MCF 10A (cell line): ENCODE measurements at regions not wholly inside any gene's neighbourhood (a gene's known extent, or its start where the extent isn't known, plus 50 kb on each side); places are given as distances from the start of the nearest gene placed in this dataset.

Source experiments
- BruUV-seq: library from RNA; stranded (reverse); fragments of 400-500 nt; replicated peaks from 2 replicates; lab custom pipeline; 2021; lab: Mats Ljungman, UMichigan
- CTCF ChIA-PET: fragments of 300-600 bp; sonication (Branson Sonifier 250); formaldehyde crosslinking; extraction: SDS; loops from one replicate; lab custom pipeline; 2021; ENCODE audit warnings: antibody characterized with exemption, inconsistent platforms; lab: Yijun Ruan, JAX
- POLR2A ChIA-PET: fragments of 300-600, 350-650 bp; sonication (Branson Sonifier 250); formaldehyde crosslinking; extraction: SDS; loops from one replicate; lab custom pipeline; 2020; ENCODE audit warnings: antibody characterized with exemption, inconsistent platforms; lab: Yijun Ruan, JAX
- DNase-seq: peaks from one replicate; pipeline ENCODE4 v3.0.0-alpha.2; 2018; ENCODE audit not compliant: unreplicated experiment
- H3K27ac Mint-ChIP-seq: one replicate; pipeline ENCODE4 v1.8.0; 2022; ENCODE audit warnings: mild to moderate bottlenecking, low read depth, mixed read lengths; ENCODE audit not compliant: unreplicated experiment
- H3K27me3 Mint-ChIP-seq: one replicate; pipeline ENCODE4 v1.8.0; 2022; ENCODE audit warnings: mixed read lengths; ENCODE audit not compliant: insufficient read depth, unreplicated experiment
- H3K36me3 Mint-ChIP-seq: one replicate; pipeline ENCODE4 v1.8.0; 2022; ENCODE audit warnings: mild to moderate bottlenecking, moderate library complexity, mixed read lengths; ENCODE audit not compliant: insufficient read depth, unreplicated experiment
- H3K4me1 Mint-ChIP-seq: one replicate; pipeline ENCODE4 v1.8.0; 2022; ENCODE audit warnings: mixed read lengths; ENCODE audit not compliant: insufficient read depth, unreplicated experiment
- H3K4me3 Mint-ChIP-seq: one replicate; pipeline ENCODE4 v1.8.0; 2022; ENCODE audit warnings: mild to moderate bottlenecking, moderate library complexity, mixed read lengths; ENCODE audit not compliant: unreplicated experiment
- H3K9me3 Mint-ChIP-seq: one replicate; pipeline ENCODE4 v1.8.0; 2022; ENCODE audit warnings: mixed read lengths; ENCODE audit not compliant: unreplicated experiment
- intact Hi-C: fragments of 100-400 bp; cut with micrococcal nuclease; formaldehyde crosslinking; loops from 2 replicates; pipeline ENCODE4 v1.14.1; 2022
- TF ChIP-seq, protein P1 (sequence below): fragments of 200-600 bp; IDR thresholded peaks from one replicate; pipeline ENCODE4 v1.8.0; 2022; ENCODE audit warnings: antibody characterized with exemption, mild to moderate bottlenecking; ENCODE audit not compliant: unreplicated experiment

DNA sequence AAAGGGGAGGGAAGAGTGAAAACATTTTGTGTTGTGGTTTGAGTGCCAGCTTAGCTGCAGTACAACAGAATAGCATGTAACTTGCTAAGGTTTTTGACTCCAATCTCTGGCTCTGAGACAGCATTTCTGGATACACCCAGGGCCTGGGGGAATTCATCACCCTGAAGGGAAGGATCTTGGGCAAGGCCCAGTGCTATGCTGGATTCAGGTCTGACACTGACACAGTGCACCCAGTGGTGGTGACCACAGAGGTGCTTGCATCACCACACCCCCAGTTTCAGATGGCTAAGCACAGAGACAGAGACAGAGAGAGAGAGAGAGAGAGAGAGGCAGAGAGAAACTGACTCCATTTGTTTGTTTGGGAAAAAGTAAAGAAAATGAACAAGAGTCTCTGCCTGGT is 74.1 kb upstream of the KBTBD8 start:
- POLR2A ChIA-PET, result interaction anchor here (0.7 kb wide), 2 partner anchors 8 to 121 kb away, joined by 3 read pairs; no protein-coding TSS in a partner anchor
- CTCF ChIA-PET, result interaction anchor here (0.6 to 1.1 kb wide), 4 partner anchors 12 to 1048 kb away, joined by 3 to 5 read pairs (median 3); no protein-coding TSS in a partner anchor
- TF ChIP-seq, protein P1, sequence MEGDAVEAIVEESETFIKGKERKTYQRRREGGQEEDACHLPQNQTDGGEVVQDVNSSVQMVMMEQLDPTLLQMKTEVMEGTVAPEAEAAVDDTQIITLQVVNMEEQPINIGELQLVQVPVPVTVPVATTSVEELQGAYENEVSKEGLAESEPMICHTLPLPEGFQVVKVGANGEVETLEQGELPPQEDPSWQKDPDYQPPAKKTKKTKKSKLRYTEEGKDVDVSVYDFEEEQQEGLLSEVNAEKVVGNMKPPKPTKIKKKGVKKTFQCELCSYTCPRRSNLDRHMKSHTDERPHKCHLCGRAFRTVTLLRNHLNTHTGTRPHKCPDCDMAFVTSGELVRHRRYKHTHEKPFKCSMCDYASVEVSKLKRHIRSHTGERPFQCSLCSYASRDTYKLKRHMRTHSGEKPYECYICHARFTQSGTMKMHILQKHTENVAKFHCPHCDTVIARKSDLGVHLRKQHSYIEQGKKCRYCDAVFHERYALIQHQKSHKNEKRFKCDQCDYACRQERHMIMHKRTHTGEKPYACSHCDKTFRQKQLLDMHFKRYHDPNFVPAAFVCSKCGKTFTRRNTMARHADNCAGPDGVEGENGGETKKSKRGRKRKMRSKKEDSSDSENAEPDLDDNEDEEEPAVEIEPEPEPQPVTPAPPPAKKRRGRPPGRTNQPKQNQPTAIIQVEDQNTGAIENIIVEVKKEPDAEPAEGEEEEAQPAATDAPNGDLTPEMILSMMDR, result no peak
- Mint-ChIP-seq H3K4me1 (peaks cover 11% of the 10 kb centered on the region), H3K36me3 (no peaks in the 10 kb centered on the region), H3K27me3 (peaks cover 50% of the 10 kb centered on the region), H3K9me3 (no peaks in the 10 kb centered on the region), H3K27ac (peak overlapping the region; percentile 86), H3K4me3 (no peak overlapping the region)
- BruUV-seq, result no TSS peak
- intact Hi-C loops, result no loop called here
- DNase-seq, result peak; percentile 39

DNA sequence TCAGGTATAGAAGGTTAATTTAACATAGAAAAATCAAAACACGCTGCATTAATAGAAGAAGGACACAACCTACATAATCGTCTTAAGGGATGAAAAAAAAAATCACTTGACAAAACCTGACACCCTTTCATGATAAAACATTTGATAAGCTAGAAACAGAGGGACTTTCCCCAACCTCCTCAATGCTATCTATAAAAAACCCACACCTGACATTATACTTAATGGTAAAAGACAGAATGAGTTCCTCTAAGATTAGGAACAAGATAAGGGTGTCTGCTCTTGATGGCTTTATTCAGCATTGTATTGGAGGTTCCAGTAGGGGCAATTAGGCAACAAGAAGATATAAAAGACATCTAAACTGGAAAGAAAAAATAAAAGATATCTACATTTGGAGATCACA is 69.9 kb upstream of the KBTBD8 start:
- no TSS peak for BruUV-seq
- ChIA-PET CTCF (interaction anchor here (0.6 to 3.3 kb wide), 4 partner anchors 8 to 78 kb away, joined by 3 to 25 read pairs (median 3); no protein-coding TSS in a partner anchor), POLR2A (no interaction called here)
- Mint-ChIP-seq H3K9me3 (no peaks in the 10 kb centered on the region), H3K4me3 (no peak overlapping the region), H3K27ac (no peak overlapping the region), H3K36me3 (no peaks in the 10 kb centered on the region), H3K4me1 (peaks cover 10% of the 10 kb centered on the region), H3K27me3 (peaks cover 93% of the 10 kb centered on the region)
- intact Hi-C loops, result no loop called here
- DNase-seq, result no peak
- TF ChIP-seq, protein P1, result no peak

DNA sequence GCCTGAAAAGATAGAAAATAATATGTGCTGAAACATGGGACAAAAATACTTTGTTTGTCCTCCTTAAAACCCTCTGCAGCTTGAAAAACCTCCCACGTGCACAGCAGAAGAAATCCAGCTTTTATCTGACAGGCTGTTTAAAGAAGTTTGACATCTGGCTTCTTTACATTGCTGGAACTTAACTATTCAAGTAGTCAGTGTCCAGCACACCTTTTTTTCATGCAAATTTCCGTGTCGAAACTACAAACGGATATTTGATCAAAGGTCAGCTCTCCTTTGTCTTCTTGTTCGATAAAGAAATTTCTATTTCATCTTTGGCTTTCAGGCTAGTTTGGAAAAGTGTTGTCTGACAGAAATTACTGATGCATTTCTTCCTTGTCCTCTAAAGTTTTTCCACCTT is 66.8 kb upstream of the KBTBD8 start:
- peaks cover 97% of the 10 kb centered on the region for H3K27me3 Mint-ChIP-seq
- BruUV-seq, result no TSS peak
- no peaks in the 10 kb centered on the region for H3K9me3 Mint-ChIP-seq
- ChIA-PET CTCF (interaction anchor here (0.6 to 0.8 kb wide), 3 partner anchors 9 to 1065 kb away, joined by 3 to 5 read pairs (median 4); no protein-coding TSS in a partner anchor), POLR2A (no interaction called here)
- no peaks in the 10 kb centered on the region for H3K36me3 Mint-ChIP-seq
- intact Hi-C loops, result no loop called here
- no peak overlapping the region for H3K27ac Mint-ChIP-seq
- no peak for DNase-seq
- TF ChIP-seq, protein P1, result no peak
- H3K4me3 Mint-ChIP-seq, result no peak overlapping the region
- H3K4me1 Mint-ChIP-seq, result no peaks in the 10 kb centered on the region

DNA sequence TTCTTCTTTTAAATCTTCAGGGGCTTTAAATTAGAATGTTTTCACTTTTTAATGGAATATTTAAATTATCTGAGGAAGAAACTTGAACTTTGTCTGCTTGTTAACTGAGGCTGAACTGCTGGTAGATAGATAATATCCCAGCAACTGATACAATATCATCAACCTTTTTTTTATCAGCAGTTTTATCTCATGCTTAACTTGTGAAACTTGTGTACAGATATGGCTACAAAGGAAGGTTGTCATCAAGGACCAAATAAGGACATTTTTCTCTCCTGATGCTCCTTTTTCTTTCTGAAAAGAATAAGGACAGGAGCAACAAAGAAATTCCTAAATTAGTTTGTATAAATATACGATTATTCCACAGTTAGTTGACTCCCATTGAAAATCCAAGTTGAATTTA is 66.4 kb upstream of the KBTBD8 start:
- Mint-ChIP-seq H3K27me3 (peaks cover 97% of the 10 kb centered on the region), H3K27ac (no peak overlapping the region), H3K4me3 (no peak overlapping the region), H3K4me1 (no peaks in the 10 kb centered on the region), H3K9me3 (no peaks in the 10 kb centered on the region), H3K36me3 (no peaks in the 10 kb centered on the region)
- no TSS peak for BruUV-seq
- TF ChIP-seq, protein P1, result no peak
- CTCF ChIA-PET, result interaction anchor here (0.6 to 0.7 kb wide), 3 partner anchors 55 to 1065 kb away, joined by 3 to 4 read pairs (median 3); no protein-coding TSS in a partner anchor
- POLR2A ChIA-PET, result no interaction called here
- no peak for DNase-seq
- intact Hi-C loops, result no loop called here
